A549 (cell line): ENCODE measurements at regions not wholly inside any gene's neighbourhood (a gene's known extent, or its start where the extent isn't known, plus 50 kb on each side); places are given as distances from the start of the nearest gene placed in this dataset.

Experiments
- ATAC-seq, 2 experiments: fragments of 200-7000 bp in 1 of 2; fragments of >200 bp in 1 of 2; cut with Nextera tagmentation in 1 of 2; cut with Tn5 transposase in 1 of 2; 3 replicates each; pipeline versions ENCODE4 v1.8.0 to v1.9.1; 2018 to 2020; ENCODE audit warnings: mild to moderate bottlenecking in 1 of 2, moderate library complexity in 1 of 2
- CTCF ChIA-PET: fragments of 300-600 bp; sonication (Branson Sonifier 250); formaldehyde crosslinking; extraction: SDS; loops from one replicate; lab custom pipeline; 2021; ENCODE audit warnings: antibody characterized with exemption, inconsistent platforms; lab: Yijun Ruan, JAX
- POLR2A ChIA-PET: fragments of 350-600 bp; formaldehyde crosslinking; extraction: SDS; loops from one replicate; lab custom pipeline; 2021; ENCODE audit warnings: antibody characterized with exemption, inconsistent platforms; lab: Yijun Ruan, JAX
- DNase-seq, 2 experiments: peaks; one replicate each; pipeline versions ENCODE4 v3.0.0 to v3.0.0-alpha.2; 2011 to 2016; ENCODE audit warnings: low read depth in 1 of 2, low spot score in 1 of 2
- FAIRE-seq: peaks from 2 replicates; lab custom pipeline; 2011; peaks lifted over from hg19 to GRCh38; lab: Jason Lieb, UNC
- H3K27ac ChIP-seq, 2 experiments: fragments of >200 bp; sonication (Bioruptor Twin); formaldehyde crosslinking; 3 replicates each; pipeline ENCODE4 v1.5.1; 2016 to 2017
- H3K4me1 ChIP-seq: fragments of >200 bp; sonication (Bioruptor Twin); formaldehyde crosslinking; 3 replicates; pipeline ENCODE4 v1.6.1; 2016
- H3K4me2 ChIP-seq: fragments of >200 bp; sonication (Bioruptor Twin); formaldehyde crosslinking; 3 replicates; pipeline ENCODE4 v1.6.1; 2016
- H3K4me3 ChIP-seq: fragments of >200 bp; sonication (Bioruptor Twin); formaldehyde crosslinking; 3 replicates; pipeline ENCODE4 v1.5.1; 2016
- H3K9me3 ChIP-seq: fragments of >200 bp; sonication (Bioruptor Twin); formaldehyde crosslinking; 3 replicates; pipeline ENCODE4 v1.6.1; 2016
- ATOH8 ChIP-seq: fragments of 250-450 bp; sonication (Bioruptor Pico); IDR thresholded peaks from 2 replicates; pipeline ENCODE4 v1.5.0; 2020; ENCODE audit warnings: low read depth, mild to moderate bottlenecking, moderate library complexity
- BCL3 ChIP-seq: fragments of >200 bp; sonication (Bioruptor Twin); formaldehyde crosslinking; IDR thresholded peaks from 3 replicates; pipeline ENCODE4 v1.6.1; 2016
- BHLHE40 ChIP-seq: IDR thresholded peaks from 2 replicates; pipeline ENCODE4 v1.6.1; 2012; ENCODE audit warnings: low read depth, low read length, inconsistent platforms
- CBX2 ChIP-seq: fragments of 200-600 bp; sonication (generic); IDR thresholded peaks from 2 replicates; pipeline ENCODE4 v1.6.1; 2016; ENCODE audit warnings: low read depth, mild to moderate bottlenecking, borderline replicate concordance
- CTCF ChIP-seq: fragments of >200 bp; sonication (Bioruptor Twin); formaldehyde crosslinking; IDR thresholded peaks from 3 replicates; pipeline ENCODE4 v1.5.1; 2016
- EHF ChIP-seq: fragments of 250-450 bp; sonication (Bioruptor Pico); IDR thresholded peaks from 2 replicates; pipeline ENCODE4 v1.5.0; 2020; ENCODE audit warnings: mild to moderate bottlenecking
- EHMT2 ChIP-seq: fragments of 200-600 bp; sonication (generic); IDR thresholded peaks from 2 replicates; pipeline ENCODE4 v1.6.1; 2016; ENCODE audit warnings: antibody characterized with exemption, low read depth, mild to moderate bottlenecking, moderate library complexity
- EP300 ChIP-seq, 2 experiments: fragments of >200 bp; sonication (Bioruptor Twin); formaldehyde crosslinking; IDR thresholded peaks; 2 replicates in 1 of 2; 3 replicates in 1 of 2; pipeline ENCODE4 v1.6.1; 2016 to 2017
- ESRRA ChIP-seq: fragments of 150-350 bp; IDR thresholded peaks from 2 replicates; pipeline ENCODE4 v1.6.1; 2014; ENCODE audit warnings: mild to moderate bottlenecking, low read length, borderline replicate concordance
- FOSB ChIP-seq: fragments of 250-450 bp; sonication (Bioruptor Pico); IDR thresholded peaks from 2 replicates; pipeline ENCODE4 v1.5.0; 2020; ENCODE audit warnings: mild to moderate bottlenecking, moderate library complexity
- FOXS1 ChIP-seq: fragments of 250-450 bp; sonication (Bioruptor Pico); IDR thresholded peaks from 2 replicates; pipeline ENCODE4 v1.5.0; 2020; ENCODE audit warnings: mild to moderate bottlenecking, moderate library complexity
- HDAC2 ChIP-seq: fragments of 200-600 bp; sonication (generic); IDR thresholded peaks from 2 replicates; pipeline ENCODE4 v1.6.1; 2016
- HEYL ChIP-seq: fragments of 250-450 bp; sonication (Bioruptor Pico); IDR thresholded peaks from 2 replicates; pipeline ENCODE4 v1.8.0; 2021; ENCODE audit warnings: mild to moderate bottlenecking, moderate library complexity
- HOXB13 ChIP-seq: fragments of 250-450 bp; sonication (Bioruptor Pico); IDR thresholded peaks from 2 replicates; pipeline ENCODE4 v1.5.0; 2020; ENCODE audit warnings: low read depth, mild to moderate bottlenecking, moderate library complexity
- KDM1A ChIP-seq: fragments of 200-600 bp; sonication (generic); IDR thresholded peaks from 2 replicates; pipeline ENCODE4 v1.6.1; 2016; ENCODE audit warnings: low read depth, mild to moderate bottlenecking
- KDM5A ChIP-seq: fragments of 200-600 bp; sonication (generic); IDR thresholded peaks from 2 replicates; pipeline ENCODE4 v1.6.1; 2016; ENCODE audit warnings: antibody characterized with exemption, mild to moderate bottlenecking
- MYC ChIP-seq: IDR thresholded peaks from 2 replicates; pipeline ENCODE4 v1.6.1; 2012; ENCODE audit warnings: mild to moderate bottlenecking, inconsistent platforms, low read length, improper control_type of control experiment, borderline replicate concordance
- PBX3 ChIP-seq: IDR thresholded peaks from 2 replicates; pipeline ENCODE4 v1.6.1; 2012
- RAD21 ChIP-seq, 2 experiments: fragments of >200 bp in 1 of 2; sonication (Bioruptor Twin) in 1 of 2; formaldehyde crosslinking in 1 of 2; IDR thresholded peaks in 1 of 2; conservative IDR thresholded peaks in 1 of 2; 2 replicates in 1 of 2; 3 replicates in 1 of 2; pipeline ENCODE4 v1.6.1; 2012 to 2018; ENCODE audit warnings: inconsistent platforms in 1 of 2
- RCOR1 ChIP-seq: fragments of 150-350 bp; IDR thresholded peaks from 2 replicates; pipeline ENCODE4 v1.6.1; 2014; ENCODE audit warnings: antibody characterized with exemption, low read length, low read depth
- REST ChIP-seq: fragments of 200-600 bp; sonication (generic); IDR thresholded peaks from 2 replicates; pipeline ENCODE4 v1.6.1; 2016; ENCODE audit warnings: antibody characterized with exemption, mild to moderate bottlenecking, moderate library complexity
- RNF2 ChIP-seq: fragments of 200-600 bp; sonication (generic); IDR thresholded peaks from 2 replicates; pipeline ENCODE4 v1.6.1; 2016; ENCODE audit warnings: low read depth, mild to moderate bottlenecking, antibody characterized with exemption, moderate library complexity, borderline replicate concordance
- SMC3 ChIP-seq: fragments of >200 bp; sonication (Bioruptor Twin); formaldehyde crosslinking; IDR thresholded peaks from 3 replicates; pipeline ENCODE4 v1.6.1; 2018; ENCODE audit warnings: inconsistent platforms
- ZC3H11A ChIP-seq: fragments of 450-650 bp; IDR thresholded peaks from 2 replicates; pipeline ENCODE4 v1.6.1; 2014; ENCODE audit warnings: antibody characterized with exemption, mild to moderate bottlenecking
- ZFP36 ChIP-seq: fragments of 450-650 bp; IDR thresholded peaks from 2 replicates; pipeline ENCODE4 v1.6.1; 2014; ENCODE audit warnings: borderline replicate concordance; ENCODE audit not compliant: partially characterized antibody
- ZSCAN20 ChIP-seq: fragments of 250-450 bp; sonication (Bioruptor Pico); IDR thresholded peaks from 2 replicates; pipeline ENCODE4 v1.8.0; 2022; ENCODE audit warnings: mild to moderate bottlenecking, moderate library complexity
- WGBS: methylation state at CpG from one replicate; pipeline ENCODE4 v1.1.6; 2017; ENCODE audit errors: missing lambda C conversion rate; 5-methylcytosine and 5-hydroxymethylcytosine counted together

- FAIRE-seq (no peak), ATAC-seq (no peak), DNase-seq (no peak)
- Histone ChIP-seq H3K4me3 (no peak overlapping the region), H3K4me2 (no peak overlapping the region), H3K9me3 (no peaks in the 10 kb centered on the region), H3K4me1 (no peaks in the 10 kb centered on the region), H3K27ac (no peak overlapping the region)
- CTCF ChIA-PET: no interaction called here
- TF ChIP-seq RAD21 (conservative IDR thresholded peaks at IDR 0.05 in 1 of 2, IDR thresholded peaks at IDR 0.05 in 1 of 2) (no peak), ESRRA (no peak), BHLHE40 (no peak), EP300 (IDR thresholded peaks at IDR 0.05) (no peak), SMC3 (no peak), FOXS1 (CRISPR knock-in tag) (no peak), RNF2 (no peak), BCL3 (no peak), REST (no peak), ZFP36 (no peak), CBX2 (no peak)
- WGBS: 26% methylated on average over 3 of the region's 3 CpGs
- POLR2A ChIA-PET: no interaction called here
Measured at GRCh38 chr12:43167691-43168090, 384.3 kb downstream of the ADAMTS20 start.

GRCh38 chr12:43165351-43165750 lies 386.7 kb downstream of the ADAMTS20 start:
- no peak for DNase-seq
- FAIRE-seq: no peak
- CTCF ChIA-PET: no interaction called here
- WGBS: 29% methylated on average over 2 of the region's 2 CpGs
- Histone ChIP-seq H3K4me3 (no peak overlapping the region), H3K27ac (no peak overlapping the region), H3K9me3 (no peaks in the 10 kb centered on the region), H3K4me2 (no peak overlapping the region), H3K4me1 (no peaks in the 10 kb centered on the region)
- POLR2A ChIA-PET: no interaction called here
- ATAC-seq: no peak
- TF ChIP-seq CTCF (no peak), MYC (no peak), ZC3H11A (no peak), HEYL (CRISPR knock-in tag) (no peak), HOXB13 (CRISPR knock-in tag) (no peak), KDM5A (no peak), EHMT2 (no peak), KDM1A (no peak), ESRRA (no peak), RCOR1 (no peak), ZSCAN20 (CRISPR knock-in tag) (no peak), PBX3 (no peak), HDAC2 (no peak), ATOH8 (CRISPR knock-in tag) (no peak), REST (no peak), RNF2 (no peak), EHF (CRISPR knock-in tag) (no peak), FOSB (CRISPR knock-in tag) (no peak)
